Mucosa of stomach (tissue), 1 donor: ENCODE measurements at regions not wholly inside any gene's neighbourhood (a gene's known extent, or its start where the extent isn't known, plus 50 kb on each side); places are given as distances from the start of the nearest gene placed in this dataset.
"Not testable (repeated sequence)": the region's sequence is repeated elsewhere in the genome, so short reads cannot be mapped to it uniquely, and the experiment has no call there.

Source experiments
- H3K27me3 ChIP-seq: one replicate; pipeline ENCODE4 v1.7.0; 2013; ENCODE audit warnings: mild to moderate bottlenecking, low read length; ENCODE audit not compliant: control insufficient read depth, insufficient read depth
- H3K36me3 ChIP-seq: one replicate; pipeline ENCODE4 v1.7.0; 2013; ENCODE audit warnings: low read length; ENCODE audit not compliant: control insufficient read depth, insufficient read depth
- H3K4me1 ChIP-seq: one replicate; pipeline ENCODE4 v1.7.0; 2013; ENCODE audit warnings: mild to moderate bottlenecking, low read length; ENCODE audit not compliant: control insufficient read depth, insufficient read depth
- H3K4me3 ChIP-seq: one replicate; pipeline ENCODE4 v1.7.0; 2013; ENCODE audit warnings: low read length
- H3K9ac ChIP-seq: one replicate; pipeline ENCODE4 v1.7.0; 2013; ENCODE audit warnings: mild to moderate bottlenecking, low read length, moderate library complexity
- H3K9me3 ChIP-seq: one replicate; pipeline ENCODE4 v1.7.0; 2013; ENCODE audit warnings: mild to moderate bottlenecking, low read length, moderate library complexity; ENCODE audit not compliant: control insufficient read depth
- donor health status: Pancreatic carcinoma.

GRCh38 chr1:79138227-79138626 is 131.7 kb upstream of the ADGRL4 start:
- not testable (repeated sequence) for H3K9ac ChIP-seq, H3K4me3 ChIP-seq, H3K27me3 ChIP-seq, H3K9me3 ChIP-seq, H3K4me1 ChIP-seq, H3K36me3 ChIP-seq

- H3K27me3 ChIP-seq: no peaks in the 10 kb centered on the region
- no peak overlapping the region for H3K4me3 ChIP-seq
- H3K36me3 ChIP-seq: no peaks in the 10 kb centered on the region
- H3K9me3 ChIP-seq: no peaks in the 10 kb centered on the region
- no peaks in the 10 kb centered on the region for H3K4me1 ChIP-seq
- no peak overlapping the region for H3K9ac ChIP-seq
These were observed 127.3 kb upstream of the ADGRL4 start for GRCh38 chr1:79133774-79134364.

GRCh38 chr1:79131626-79132025 is 125.1 kb upstream of the ADGRL4 start:
- no peak overlapping the region for H3K9ac ChIP-seq
- no peak overlapping the region for H3K4me3 ChIP-seq
- no peaks in the 10 kb centered on the region for H3K36me3 ChIP-seq
- no peaks in the 10 kb centered on the region for H3K9me3 ChIP-seq
- no peaks in the 10 kb centered on the region for H3K27me3 ChIP-seq
- H3K4me1 ChIP-seq: no peaks in the 10 kb centered on the region

GRCh38 chr1:79129914-79130313 is 123.4 kb upstream of the ADGRL4 start:
- no peaks in the 10 kb centered on the region for H3K27me3 ChIP-seq
- no peak overlapping the region for H3K4me3 ChIP-seq
- no peaks in the 10 kb centered on the region for H3K9me3 ChIP-seq
- no peak overlapping the region for H3K9ac ChIP-seq
- no peaks in the 10 kb centered on the region for H3K36me3 ChIP-seq
- no peaks in the 10 kb centered on the region for H3K4me1 ChIP-seq

- H3K4me1 ChIP-seq: no peaks in the 10 kb centered on the region
- no peak overlapping the region for H3K9ac ChIP-seq
- H3K9me3 ChIP-seq: no peaks in the 10 kb centered on the region
- no peak overlapping the region for H3K4me3 ChIP-seq
- no peaks in the 10 kb centered on the region for H3K27me3 ChIP-seq
- H3K36me3 ChIP-seq: no peaks in the 10 kb centered on the region
These were observed 122.2 kb upstream of the ADGRL4 start for GRCh38 chr1:79128722-79129121.

- Histone ChIP-seq H3K27me3 (no peaks in the 10 kb centered on the region), H3K4me3 (no peak overlapping the region), H3K9ac (no peak overlapping the region), H3K4me1 (no peaks in the 10 kb centered on the region), H3K9me3 (no peaks in the 10 kb centered on the region), H3K36me3 (no peaks in the 10 kb centered on the region)
These were observed 118.2 kb upstream of the ADGRL4 start for GRCh38 chr1:79124756-79125155.

GRCh38 chr1:79122521-79122920 is 116.0 kb upstream of the ADGRL4 start:
- H3K4me1 ChIP-seq: no peaks in the 10 kb centered on the region
- H3K9ac ChIP-seq: no peak overlapping the region
- H3K4me3 ChIP-seq: no peak overlapping the region
- no peaks in the 10 kb centered on the region for H3K36me3 ChIP-seq
- no peaks in the 10 kb centered on the region for H3K27me3 ChIP-seq
- H3K9me3 ChIP-seq: no peaks in the 10 kb centered on the region

- Histone ChIP-seq H3K4me3 (no peak overlapping the region), H3K9me3 (no peaks in the 10 kb centered on the region)
These were observed 110.8 kb upstream of the ADGRL4 start for GRCh38 chr1:79117376-79117775.

GRCh38 chr1:79113836-79114235 is 107.3 kb upstream of the ADGRL4 start:
- Histone ChIP-seq H3K4me1 (no peaks in the 10 kb centered on the region), H3K9me3 (no peaks in the 10 kb centered on the region), H3K27me3 (no peaks in the 10 kb centered on the region), H3K36me3 (no peaks in the 10 kb centered on the region), H3K9ac (no peak overlapping the region), H3K4me3 (no peak overlapping the region)

More at GRCh38 chr1:79117376-79117775, 110.8 kb upstream of the ADGRL4 start:
- no peaks in the 10 kb centered on the region for H3K36me3 ChIP-seq
- H3K4me1 ChIP-seq: no peaks in the 10 kb centered on the region
- H3K27me3 ChIP-seq: no peaks in the 10 kb centered on the region
- no peak overlapping the region for H3K9ac ChIP-seq

- Histone ChIP-seq H3K4me3 (no peak overlapping the region), H3K4me1 (no peaks in the 10 kb centered on the region), H3K9me3 (no peaks in the 10 kb centered on the region), H3K9ac (no peak overlapping the region), H3K27me3 (no peaks in the 10 kb centered on the region), H3K36me3 (no peaks in the 10 kb centered on the region)
These were observed 104.2 kb upstream of the ADGRL4 start for GRCh38 chr1:79110749-79111148.

- Histone ChIP-seq H3K9me3 (no peaks in the 10 kb centered on the region), H3K4me3 (no peak overlapping the region), H3K4me1 (no peaks in the 10 kb centered on the region), H3K9ac (no peak overlapping the region), H3K27me3 (no peaks in the 10 kb centered on the region), H3K36me3 (no peaks in the 10 kb centered on the region)
These were observed 102.9 kb upstream of the ADGRL4 start for GRCh38 chr1:79109445-79109844.

GRCh38 chr1:79105500-79105899 is 99.0 kb upstream of the ADGRL4 start:
- no peaks in the 10 kb centered on the region for H3K4me1 ChIP-seq
- H3K9ac ChIP-seq: no peak overlapping the region
- no peaks in the 10 kb centered on the region for H3K27me3 ChIP-seq
- no peaks in the 10 kb centered on the region for H3K9me3 ChIP-seq
- no peaks in the 10 kb centered on the region for H3K36me3 ChIP-seq
- H3K4me3 ChIP-seq: no peak overlapping the region

- no peaks in the 10 kb centered on the region for H3K4me1 ChIP-seq
- H3K9me3 ChIP-seq: no peaks in the 10 kb centered on the region
- H3K4me3 ChIP-seq: no peak overlapping the region
- H3K9ac ChIP-seq: no peak overlapping the region
- H3K36me3 ChIP-seq: no peaks in the 10 kb centered on the region
- H3K27me3 ChIP-seq: no peaks in the 10 kb centered on the region
These were observed 98.1 kb upstream of the ADGRL4 start for GRCh38 chr1:79104617-79105016.
